PC-9 (cell line): ENCODE measurements at regions not wholly inside any gene's neighbourhood (a gene's known extent, or its start where the extent isn't known, plus 50 kb on each side); places are given as distances from the start of the nearest gene placed in this dataset.

ENCODE experiments used
- CTCF ChIP-seq: fragments of 200-600 bp; sonication (generic); conservative IDR thresholded peaks from 2 replicates; pipeline ENCODE4 v1.6.1; 2017; ENCODE audit warnings: mixed run types, antibody characterized with exemption, mild to moderate bottlenecking, moderate library complexity
- EZH2 ChIP-seq: fragments of 200-600 bp; sonication (generic); IDR thresholded peaks from 2 replicates; pipeline ENCODE4 v1.8.0; 2017; ENCODE audit warnings: antibody characterized with exemption, low read depth

GRCh38 chr7:16204953-16205352 lies 216.4 kb downstream of the CRPPA start:
- TF ChIP-seq CTCF (no peak), EZH2 (no peak)
